ENCODE measurements at regions not wholly inside any gene's neighbourhood (a gene's known extent, or its start where the extent isn't known, plus 50 kb on each side); places are given as distances from the start of the nearest gene placed in this dataset.

DNA sequence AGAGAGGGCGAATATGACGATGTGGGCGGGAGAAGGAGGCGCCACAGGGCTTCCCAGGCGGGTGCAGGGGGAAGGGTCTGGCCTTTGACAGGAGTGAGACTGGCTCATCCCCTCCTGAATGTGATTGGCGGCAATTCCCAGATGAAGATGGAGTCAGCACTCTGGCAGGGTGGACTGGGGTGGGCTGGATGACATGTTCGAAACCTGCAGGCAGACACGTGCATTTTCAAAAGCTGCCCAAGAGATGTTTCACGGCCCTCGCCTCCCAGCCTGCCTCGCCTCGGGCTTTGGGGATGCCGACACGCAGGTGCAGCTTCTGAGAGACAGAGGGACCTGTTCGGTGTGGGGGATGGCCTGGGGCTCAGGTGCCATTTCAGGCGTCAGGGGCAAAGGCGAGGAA is 66.8 kb upstream of the AFDN start:
- Mint-ChIP-seq H3K4me3 (ENCODE audit: low read depth, unreplicated experiment) (no peak overlapping the region), H3K4me1 (ENCODE audit: low read depth, unreplicated experiment) (peaks cover 28% of the 10 kb centered on the region), H3K9me3 (ENCODE audit: low read depth, unreplicated experiment) (no peaks in the 10 kb centered on the region), H3K27me3 (ENCODE audit: unreplicated experiment) (peaks cover 19% of the 10 kb centered on the region), H3K36me3 (ENCODE audit: insufficient read depth, unreplicated experiment) (no peaks in the 10 kb centered on the region), H3K27ac (ENCODE audit: unreplicated experiment) (no peak overlapping the region)
- intact Hi-C loops (cut with micrococcal nuclease; ENCODE audit: unreplicated experiment) = no loop called here
- CTCF ChIA-PET = interaction anchor here (0.6 kb wide), 1 partner anchor 60 kb away, joined by 9 read pairs; no protein-coding TSS in a partner anchor
- BruUV-seq (replicated peaks) = no TSS peak
- DNase-seq = no peak
- no peak for TF ChIP-seq CTCF (IDR thresholded peaks at IDR 0.05; ENCODE audit: unreplicated experiment)

DNA sequence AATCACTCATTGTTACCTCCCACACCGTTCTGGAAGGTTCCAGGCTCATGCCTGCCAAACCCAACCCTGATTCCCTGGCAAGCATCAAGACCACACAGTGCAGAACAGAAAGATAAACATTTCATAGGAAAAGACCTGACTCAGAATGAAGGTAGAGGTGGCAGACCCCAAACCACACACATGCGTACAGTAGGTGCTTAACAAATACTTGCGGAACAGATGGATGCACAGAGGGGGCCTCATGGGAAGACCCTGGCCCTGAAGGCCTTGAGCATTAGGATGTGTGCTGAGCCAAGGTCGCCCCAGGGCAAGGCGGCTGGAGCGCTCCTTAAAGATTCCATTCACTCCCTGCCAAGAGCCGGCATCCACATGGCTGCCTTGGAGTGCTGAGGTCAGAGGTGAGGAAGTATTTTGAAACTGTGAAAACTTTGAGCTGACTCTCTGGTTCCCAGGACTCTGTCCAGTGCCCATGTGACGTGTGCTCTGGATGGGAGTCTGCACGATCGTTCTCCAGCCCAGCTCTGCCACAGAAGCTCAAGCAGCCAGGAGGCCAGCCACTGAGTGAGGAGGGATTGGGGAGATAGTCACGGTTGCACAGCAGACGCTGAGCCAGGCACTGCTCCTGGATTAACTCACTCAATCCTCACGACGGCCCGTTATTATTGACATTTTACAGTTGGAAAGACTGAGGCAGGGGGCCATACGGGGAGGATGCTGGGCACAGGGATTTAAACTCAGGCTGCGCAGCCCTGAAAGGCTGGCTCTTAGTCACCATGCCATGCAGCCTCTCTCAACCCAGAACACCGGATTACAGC is 65.5 kb upstream of the AFDN start:
- Mint-ChIP-seq H3K36me3 (ENCODE audit: insufficient read depth, unreplicated experiment) (no peaks in the 10 kb centered on the region), H3K9me3 (ENCODE audit: low read depth, unreplicated experiment) (no peaks in the 10 kb centered on the region), H3K4me1 (ENCODE audit: low read depth, unreplicated experiment) (peaks cover 28% of the 10 kb centered on the region), H3K4me3 (ENCODE audit: low read depth, unreplicated experiment) (no peak overlapping the region), H3K27me3 (ENCODE audit: unreplicated experiment) (peaks cover 23% of the 10 kb centered on the region), H3K27ac (ENCODE audit: unreplicated experiment) (no peak overlapping the region)
- no peak for TF ChIP-seq CTCF (IDR thresholded peaks at IDR 0.05; ENCODE audit: unreplicated experiment)
- intact Hi-C loops (cut with micrococcal nuclease; ENCODE audit: unreplicated experiment) = no loop called here
- no peak for DNase-seq
- BruUV-seq (replicated peaks) = no TSS peak
- CTCF ChIA-PET = no interaction called here

- intact Hi-C loops (cut with micrococcal nuclease; ENCODE audit: unreplicated experiment) = no loop called here
- H3K9me3 Mint-ChIP-seq (ENCODE audit: low read depth, unreplicated experiment) = no peaks in the 10 kb centered on the region
- no TSS peak for BruUV-seq (replicated peaks)
- H3K27ac Mint-ChIP-seq (ENCODE audit: unreplicated experiment) = no peak overlapping the region
- H3K4me1 Mint-ChIP-seq (ENCODE audit: low read depth, unreplicated experiment) = peaks cover 22% of the 10 kb centered on the region
- CTCF ChIA-PET = interaction anchor here (0.9 kb wide), 1 partner anchor 62 kb away, joined by 3 read pairs; no protein-coding TSS in a partner anchor
- no peak overlapping the region for H3K4me3 Mint-ChIP-seq (ENCODE audit: low read depth, unreplicated experiment)
- DNase-seq = no peak
- no peaks in the 10 kb centered on the region for H3K36me3 Mint-ChIP-seq (ENCODE audit: insufficient read depth, unreplicated experiment)
- no peak for TF ChIP-seq CTCF (IDR thresholded peaks at IDR 0.05; ENCODE audit: unreplicated experiment)
- H3K27me3 Mint-ChIP-seq (ENCODE audit: unreplicated experiment) = peaks cover 29% of the 10 kb centered on the region
Observed at GRCh38 chr6:167761794-167762258, 64.9 kb upstream of the AFDN start.

DNA sequence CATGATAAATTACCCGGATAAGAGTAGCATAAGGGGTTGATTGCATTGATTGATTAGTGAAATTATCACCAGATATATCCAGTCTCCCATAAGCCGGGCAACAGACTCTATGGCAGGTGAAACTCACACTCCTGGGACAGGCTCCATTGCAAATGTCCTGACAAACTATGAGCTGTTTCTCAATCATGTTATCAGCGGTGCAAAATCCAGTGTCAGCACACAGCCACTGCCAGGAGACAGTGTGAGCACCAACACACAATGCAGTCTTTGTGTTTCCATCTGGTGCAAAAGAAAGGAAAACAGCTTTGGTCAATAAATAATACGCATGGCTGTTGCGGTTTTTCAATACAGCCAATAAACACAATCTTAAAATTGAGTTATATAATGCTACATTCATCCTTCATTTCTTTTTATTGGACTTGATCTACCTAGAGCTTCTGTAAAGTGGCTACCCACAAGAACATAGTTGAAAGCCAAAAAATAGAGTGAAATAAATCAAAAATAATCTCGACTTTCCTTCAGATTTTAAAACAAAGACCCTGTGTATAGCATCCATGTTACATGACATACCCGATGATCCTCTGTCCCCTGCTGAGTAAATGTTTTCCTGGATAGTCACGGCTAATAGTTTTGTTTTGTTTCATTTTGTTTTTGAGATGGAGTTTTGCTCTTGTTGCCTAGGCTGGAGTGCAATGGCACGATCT is 64.3 kb upstream of the AFDN start:
- Mint-ChIP-seq H3K4me3 (ENCODE audit: low read depth, unreplicated experiment) (no peak overlapping the region), H3K36me3 (ENCODE audit: insufficient read depth, unreplicated experiment) (no peaks in the 10 kb centered on the region), H3K27me3 (ENCODE audit: unreplicated experiment) (peaks cover 35% of the 10 kb centered on the region), H3K9me3 (ENCODE audit: low read depth, unreplicated experiment) (no peaks in the 10 kb centered on the region), H3K4me1 (ENCODE audit: low read depth, unreplicated experiment) (peaks cover 16% of the 10 kb centered on the region), H3K27ac (ENCODE audit: unreplicated experiment) (no peak overlapping the region)
- BruUV-seq (replicated peaks) = no TSS peak
- no peak for TF ChIP-seq CTCF (IDR thresholded peaks at IDR 0.05; ENCODE audit: unreplicated experiment)
- CTCF ChIA-PET = interaction anchor here (0.9 to 1.0 kb wide), 2 partner anchors 18 to 63 kb away, joined by 3 read pairs; no protein-coding TSS in a partner anchor
- intact Hi-C loops (cut with micrococcal nuclease; ENCODE audit: unreplicated experiment) = no loop called here
- DNase-seq = no peak
